ENCODE measurements at regions not wholly inside any gene's neighbourhood (a gene's known extent, or its start where the extent isn't known, plus 50 kb on each side); places are given as distances from the start of the nearest gene placed in this dataset.

GRCh38 chr1:244204004-244204403 is 152.9 kb downstream of the ZBTB18 start:
- no peaks in the 10 kb centered on the region for H3K4me1 ChIP-seq (ENCODE audit: control insufficient read depth in 1 of 2, insufficient read depth in 1 of 2, low read depth in 1 of 2, low read length in 1 of 2)
- no peak for TF ChIP-seq CTCF (IDR thresholded peaks at IDR 0.05)
- no peaks in the 10 kb centered on the region for H3K27me3 ChIP-seq
- no peak overlapping the region for H3K27ac ChIP-seq
- H3K9me3 ChIP-seq: no peaks in the 10 kb centered on the region
- H3K36me3 ChIP-seq: no peaks in the 10 kb centered on the region
- no peak overlapping the region for H3K4me3 ChIP-seq (ENCODE audit: low read depth in 1 of 2, low read length in 1 of 2)

GRCh38 chr1:244205171-244205570 is 154.1 kb downstream of the ZBTB18 start:
- no peak for TF ChIP-seq CTCF (IDR thresholded peaks at IDR 0.05)
- Histone ChIP-seq H3K9me3 (no peaks in the 10 kb centered on the region), H3K27ac (no peak overlapping the region), H3K27me3 (no peaks in the 10 kb centered on the region), H3K4me1 (ENCODE audit: control insufficient read depth in 1 of 2, insufficient read depth in 1 of 2, low read depth in 1 of 2, low read length in 1 of 2) (peaks cover 5 to 8% of the 10 kb centered on the region in 2 experiments), H3K36me3 (no peaks in the 10 kb centered on the region), H3K4me3 (ENCODE audit: low read depth in 1 of 2, low read length in 1 of 2) (no peak overlapping the region)

GRCh38 chr1:244205906-244206305 is 154.8 kb downstream of the ZBTB18 start:
- Histone ChIP-seq H3K27ac (no peak overlapping the region), H3K36me3 (no peaks in the 10 kb centered on the region), H3K9me3 (no peaks in the 10 kb centered on the region), H3K4me3 (ENCODE audit: low read depth in 1 of 2, low read length in 1 of 2) (no peak overlapping the region), H3K4me1 (ENCODE audit: control insufficient read depth in 1 of 2, insufficient read depth in 1 of 2, low read depth in 1 of 2, low read length in 1 of 2) (peaks cover 5 to 8% of the 10 kb centered on the region in 2 experiments), H3K27me3 (no peaks in the 10 kb centered on the region)
- no peak for TF ChIP-seq CTCF (IDR thresholded peaks at IDR 0.05)

GRCh38 chr1:244207042-244207934 is 156.2 kb downstream of the ZBTB18 start:
- Histone ChIP-seq H3K4me1 (ENCODE audit: control insufficient read depth in 1 of 2, insufficient read depth in 1 of 2, low read depth in 1 of 2, low read length in 1 of 2) (peaks cover 5 to 8% of the 10 kb centered on the region in 2 experiments), H3K9me3 (no peaks in the 10 kb centered on the region), H3K36me3 (no peaks in the 10 kb centered on the region), H3K27me3 (no peaks in the 10 kb centered on the region), H3K27ac (no peak overlapping the region), H3K4me3 (ENCODE audit: low read depth in 1 of 2, low read length in 1 of 2) (no peak overlapping the region)
- TF ChIP-seq CTCF (IDR thresholded peaks at IDR 0.05): no peak

DNA sequence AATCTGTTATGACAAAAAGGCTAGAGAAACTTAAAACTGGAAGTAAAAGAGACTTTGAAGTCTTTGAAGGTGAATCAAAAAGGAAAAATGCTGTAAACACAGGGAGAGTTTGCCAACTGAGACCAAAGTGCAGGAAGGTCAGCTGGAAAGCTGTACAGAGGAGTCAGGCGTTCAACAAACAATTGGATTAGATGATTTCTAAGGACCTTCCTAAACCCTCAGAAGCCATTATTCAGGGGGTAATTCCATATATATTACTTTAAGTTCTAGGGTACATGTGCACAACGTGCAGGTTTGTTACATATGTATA is 156.8 kb downstream of the ZBTB18 start:
- Histone ChIP-seq H3K4me3 (ENCODE audit: low read depth in 1 of 2, low read length in 1 of 2) (no peak overlapping the region), H3K9me3 (no peaks in the 10 kb centered on the region), H3K27ac (no peak overlapping the region), H3K27me3 (no peaks in the 10 kb centered on the region), H3K36me3 (no peaks in the 10 kb centered on the region), H3K4me1 (ENCODE audit: control insufficient read depth in 1 of 2, insufficient read depth in 1 of 2, low read depth in 1 of 2, low read length in 1 of 2) (peaks cover 5 to 8% of the 10 kb centered on the region in 2 experiments)
- TF ChIP-seq CTCF (IDR thresholded peaks at IDR 0.05): no peak
